ENCODE measurements at regions not wholly inside any gene's neighbourhood (a gene's known extent, or its start where the extent isn't known, plus 50 kb on each side); places are given as distances from the start of the nearest gene placed in this dataset.

- ATAC-seq, result no peak
- H3K27ac ChIP-seq, result no peak overlapping the region
- H3K9me3 ChIP-seq, result no peaks in the 10 kb centered on the region
- H3K27me3 ChIP-seq, result no peaks in the 10 kb centered on the region
- no peak for DNase-seq
- H3K4me3 ChIP-seq, result no peak overlapping the region
- H3K36me3 ChIP-seq, result no peaks in the 10 kb centered on the region
- H3K4me1 ChIP-seq, result no peaks in the 10 kb centered on the region
- no peak for TF ChIP-seq CTCF (IDR thresholded peaks at IDR 0.05)
- intact Hi-C loops (cut with DNase I), result no loop called here
Measured at GRCh38 chr2:100761365-100761764, 58.6 kb upstream of the NPAS2 start.

DNA sequence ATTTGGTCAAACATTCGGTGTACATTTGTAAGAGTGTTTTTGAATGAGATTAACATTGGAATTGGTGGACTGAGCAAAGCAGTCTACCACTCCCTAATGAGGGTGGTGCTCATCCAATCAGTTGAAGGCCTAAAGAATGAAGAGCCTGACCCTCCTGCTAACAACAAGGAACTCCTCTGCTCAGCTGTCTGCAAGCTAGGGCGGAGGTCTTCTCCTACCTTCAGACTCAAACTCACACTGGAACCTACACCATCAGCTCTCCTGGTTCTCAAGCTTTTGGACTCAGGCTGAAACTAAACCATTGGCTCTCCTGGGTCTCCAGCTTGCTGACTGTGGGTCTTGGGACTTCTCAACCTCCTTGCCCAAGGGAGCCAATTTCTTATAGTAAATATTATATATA is 55.5 kb upstream of the NPAS2 start:
- no peak for ATAC-seq
- intact Hi-C loops (cut with DNase I), result no loop called here
- H3K4me3 ChIP-seq, result no peak overlapping the region
- no peaks in the 10 kb centered on the region for H3K4me1 ChIP-seq
- no peak for DNase-seq
- no peak for TF ChIP-seq CTCF (IDR thresholded peaks at IDR 0.05)
- H3K9me3 ChIP-seq, result no peaks in the 10 kb centered on the region
- no peaks in the 10 kb centered on the region for H3K36me3 ChIP-seq
- H3K27ac ChIP-seq, result no peak overlapping the region
- no peaks in the 10 kb centered on the region for H3K27me3 ChIP-seq

- Histone ChIP-seq H3K27ac (no peak overlapping the region), H3K9me3 (no peaks in the 10 kb centered on the region), H3K36me3 (no peaks in the 10 kb centered on the region), H3K4me3 (no peak overlapping the region), H3K4me1 (no peaks in the 10 kb centered on the region), H3K27me3 (no peaks in the 10 kb centered on the region)
- ATAC-seq, result no peak
- intact Hi-C loops (cut with DNase I), result no loop called here
- no peak for DNase-seq
- TF ChIP-seq CTCF (IDR thresholded peaks at IDR 0.05), result no peak
Measured at GRCh38 chr2:100765481-100765880, 54.5 kb upstream of the NPAS2 start.

DNA sequence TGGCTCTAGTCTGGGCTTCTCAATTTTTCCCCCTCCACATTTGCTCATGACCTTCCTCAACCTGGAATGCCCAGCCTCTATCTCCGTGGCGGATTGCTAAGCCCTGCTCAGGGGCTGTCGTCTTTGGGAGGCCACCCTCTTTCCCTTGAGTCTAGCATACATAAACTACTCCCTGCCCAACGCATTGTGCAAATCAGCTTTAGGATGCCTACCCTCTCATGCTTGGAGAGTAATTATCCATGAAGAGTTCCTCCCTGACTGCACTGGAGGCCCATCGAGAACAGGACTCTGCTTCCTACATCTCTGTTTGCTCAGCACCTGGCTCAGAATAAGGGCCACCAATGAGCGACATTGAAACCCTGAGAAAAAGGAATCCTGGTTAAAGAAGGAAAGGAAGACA is 53.7 kb upstream of the NPAS2 start:
- TF ChIP-seq CTCF (IDR thresholded peaks at IDR 0.05), result no peak
- intact Hi-C loops (cut with DNase I), result no loop called here
- no peaks in the 10 kb centered on the region for H3K9me3 ChIP-seq
- no peaks in the 10 kb centered on the region for H3K4me1 ChIP-seq
- no peaks in the 10 kb centered on the region for H3K27me3 ChIP-seq
- no peak overlapping the region for H3K27ac ChIP-seq
- no peaks in the 10 kb centered on the region for H3K36me3 ChIP-seq
- H3K4me3 ChIP-seq, result no peak overlapping the region
- no peak for ATAC-seq
- no peak for DNase-seq

GRCh38 chr2:100766806-100767205 is 53.1 kb upstream of the NPAS2 start:
- H3K9me3 ChIP-seq, result no peaks in the 10 kb centered on the region
- no peak for TF ChIP-seq CTCF (IDR thresholded peaks at IDR 0.05)
- no peak overlapping the region for H3K27ac ChIP-seq
- no peak overlapping the region for H3K4me3 ChIP-seq
- intact Hi-C loops (cut with DNase I), result no loop called here
- ATAC-seq (no peak), DNase-seq (no peak)
- H3K36me3 ChIP-seq, result no peaks in the 10 kb centered on the region
- no peaks in the 10 kb centered on the region for H3K4me1 ChIP-seq
- no peaks in the 10 kb centered on the region for H3K27me3 ChIP-seq

DNA sequence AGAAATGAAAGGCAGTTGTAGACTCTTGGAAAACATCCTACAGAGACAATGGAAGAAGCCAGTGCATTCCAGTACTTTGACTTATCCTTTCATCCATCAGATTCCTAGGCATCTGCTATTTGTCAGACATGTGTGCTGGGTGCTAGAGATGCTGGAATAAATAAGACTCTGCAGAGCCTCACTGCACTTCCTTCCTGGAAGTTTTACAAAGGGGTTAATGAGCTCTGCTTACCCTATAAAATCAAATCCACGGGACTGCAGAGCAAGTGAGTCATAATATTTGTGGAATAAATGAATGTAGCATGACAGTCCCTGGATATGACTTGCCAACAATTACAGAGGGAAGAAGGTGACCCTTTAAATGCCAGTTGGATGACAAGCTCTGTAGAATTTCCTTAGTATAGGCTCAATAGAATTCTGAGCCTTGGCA is 52.7 kb upstream of the NPAS2 start:
- ATAC-seq (no peak), DNase-seq (no peak)
- no peaks in the 10 kb centered on the region for H3K9me3 ChIP-seq
- no peak overlapping the region for H3K4me3 ChIP-seq
- H3K27ac ChIP-seq, result no peak overlapping the region
- TF ChIP-seq CTCF (IDR thresholded peaks at IDR 0.05), result no peak
- H3K27me3 ChIP-seq, result no peaks in the 10 kb centered on the region
- no peaks in the 10 kb centered on the region for H3K36me3 ChIP-seq
- no peaks in the 10 kb centered on the region for H3K4me1 ChIP-seq
- intact Hi-C loops (cut with DNase I), result no loop called here
